Activated naive CD4-positive, alpha-beta T cell treated with anti-CD3 and anti-CD28 coated beads for 36 hours (primary cell): ENCODE measurements at regions not wholly inside any gene's neighbourhood (a gene's known extent, or its start where the extent isn't known, plus 50 kb on each side); places are given as distances from the start of the nearest gene placed in this dataset.

Experiments
- CTCF ChIA-PET: fragments of 350-600 bp; sonication (Branson Sonifier 250); formaldehyde crosslinking; loops from one replicate; lab custom pipeline; 2021; ENCODE audit warnings: antibody characterized with exemption; lab: Charles Lee
- DNase-seq: peaks from one replicate; pipeline ENCODE4 v3.0.0-alpha.2; 2020
- H3K27ac Mint-ChIP-seq: one replicate; pipeline ENCODE4 v1.8.0; 2021; ENCODE audit warnings: mild to moderate bottlenecking, mixed read lengths
- H3K27me3 Mint-ChIP-seq: one replicate; pipeline ENCODE4 v1.8.0; 2021; ENCODE audit warnings: low read depth, mixed read lengths
- H3K36me3 Mint-ChIP-seq: one replicate; pipeline ENCODE4 v1.8.0; 2021; ENCODE audit warnings: low read depth, mixed read lengths
- H3K4me1 Mint-ChIP-seq: one replicate; pipeline ENCODE4 v1.8.0; 2021; ENCODE audit warnings: low read depth, mixed read lengths
- H3K4me3 Mint-ChIP-seq: one replicate; pipeline ENCODE4 v1.8.0; 2021; ENCODE audit warnings: mild to moderate bottlenecking, moderate library complexity, mixed read lengths
- H3K9me3 Mint-ChIP-seq: one replicate; pipeline ENCODE4 v1.8.0; 2021; ENCODE audit warnings: mixed read lengths
- intact Hi-C: fragments of 100-400 bp; cut with micrococcal nuclease; formaldehyde crosslinking; loops from one replicate; pipeline ENCODE4 v1.15.1; 2023

GRCh38 chr7:85471740-85472139 lies 284.9 kb upstream of the SEMA3D start:
- Mint-ChIP-seq H3K27ac (no peak overlapping the region), H3K4me3 (no peak overlapping the region), H3K27me3 (no peaks in the 10 kb centered on the region), H3K36me3 (no peaks in the 10 kb centered on the region), H3K4me1 (no peaks in the 10 kb centered on the region), H3K9me3 (no peaks in the 10 kb centered on the region)
- intact Hi-C loops, result loop anchor here (5.0 kb wide), 1 partner anchor 1544 kb away; no protein-coding TSS in a partner anchor
- CTCF ChIA-PET, result no interaction called here
- no peak for DNase-seq

GRCh38 chr7:85471307-85471706 lies 284.5 kb upstream of the SEMA3D start:
- CTCF ChIA-PET, result no interaction called here
- Mint-ChIP-seq H3K4me3 (no peak overlapping the region), H3K27ac (no peak overlapping the region), H3K9me3 (no peaks in the 10 kb centered on the region), H3K36me3 (no peaks in the 10 kb centered on the region), H3K4me1 (no peaks in the 10 kb centered on the region), H3K27me3 (no peaks in the 10 kb centered on the region)
- DNase-seq, result no peak
- intact Hi-C loops, result loop anchor here (5.0 kb wide), 1 partner anchor 1544 kb away; no protein-coding TSS in a partner anchor

GRCh38 chr7:85469446-85470010 lies 282.7 kb upstream of the SEMA3D start:
- Mint-ChIP-seq H3K9me3 (no peaks in the 10 kb centered on the region), H3K27me3 (no peaks in the 10 kb centered on the region), H3K36me3 (no peaks in the 10 kb centered on the region), H3K27ac (no peak overlapping the region), H3K4me1 (no peaks in the 10 kb centered on the region), H3K4me3 (no peak overlapping the region)
- intact Hi-C loops, result loop anchor here (5.0 kb wide), 1 partner anchor 1542 kb away; no protein-coding TSS in a partner anchor
- no peak for DNase-seq
- CTCF ChIA-PET, result no interaction called here

DNA sequence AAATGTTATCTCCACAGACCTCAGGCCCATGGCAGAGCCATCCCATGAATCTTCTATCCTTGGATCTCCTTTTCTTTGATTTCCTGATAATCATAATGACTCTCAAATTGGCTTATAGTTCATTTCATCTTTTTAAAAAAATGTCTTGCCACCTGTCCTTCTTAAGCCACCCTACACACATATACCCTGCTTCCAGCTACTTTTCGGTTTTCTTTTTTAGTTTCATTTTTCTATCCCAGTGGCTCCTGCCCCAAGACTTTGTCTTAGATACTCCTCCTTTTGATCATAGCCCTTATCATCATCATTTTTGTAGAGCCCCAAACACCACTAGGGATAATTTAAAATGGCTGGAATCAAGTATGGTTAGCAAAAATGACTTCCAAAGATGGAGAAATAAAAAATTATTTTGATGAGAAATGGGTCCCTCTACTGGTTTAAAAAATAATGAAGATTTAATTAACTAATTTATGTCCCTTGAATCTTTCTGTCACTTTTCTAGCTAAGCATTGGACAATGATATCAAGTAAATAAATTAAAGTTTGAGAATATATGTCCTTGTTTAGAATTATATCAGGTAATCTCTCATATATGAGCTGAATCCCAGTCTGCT lies 277.3 kb upstream of the SEMA3D start:
- H3K27me3 Mint-ChIP-seq, result peaks cover 3% of the 10 kb centered on the region
- H3K4me3 Mint-ChIP-seq, result no peak overlapping the region
- DNase-seq, result no peak
- H3K9me3 Mint-ChIP-seq, result no peaks in the 10 kb centered on the region
- no peaks in the 10 kb centered on the region for H3K4me1 Mint-ChIP-seq
- intact Hi-C loops, result loop anchor here (2.0 kb wide), 1 partner anchor 423 kb away; no protein-coding TSS in a partner anchor
- H3K36me3 Mint-ChIP-seq, result no peaks in the 10 kb centered on the region
- H3K27ac Mint-ChIP-seq, result no peak overlapping the region
- CTCF ChIA-PET, result interaction anchor here (1.0 kb wide), 1 partner anchor 206 kb away, joined by 3 read pairs; no protein-coding TSS in a partner anchor

GRCh38 chr7:85462671-85463070 lies 275.8 kb upstream of the SEMA3D start:
- H3K36me3 Mint-ChIP-seq, result no peaks in the 10 kb centered on the region
- H3K4me1 Mint-ChIP-seq, result no peaks in the 10 kb centered on the region
- H3K9me3 Mint-ChIP-seq, result no peaks in the 10 kb centered on the region
- H3K4me3 Mint-ChIP-seq, result no peak overlapping the region
- no peak for DNase-seq
- H3K27me3 Mint-ChIP-seq, result peaks cover 3% of the 10 kb centered on the region
- CTCF ChIA-PET, result no interaction called here
- no peak overlapping the region for H3K27ac Mint-ChIP-seq
- intact Hi-C loops, result no loop called here

DNA sequence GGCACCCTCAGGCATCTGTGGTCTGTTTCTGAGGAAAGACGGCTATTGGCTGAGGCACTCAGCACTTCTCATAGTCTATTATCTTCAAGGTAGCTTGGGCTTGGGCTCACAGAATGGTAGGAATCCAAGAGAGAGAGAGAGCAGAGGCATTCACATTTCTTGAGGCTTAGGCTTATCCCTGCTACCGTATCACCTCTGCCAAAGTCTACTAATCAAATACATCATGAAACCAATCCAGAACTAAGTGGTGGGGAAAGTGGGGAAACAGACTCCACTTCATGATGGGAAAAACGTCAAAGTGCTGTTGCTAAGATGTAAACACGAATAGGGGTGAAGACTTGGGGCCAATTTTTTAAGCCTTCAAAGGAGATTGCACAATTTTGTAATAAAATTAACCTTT lies 271.1 kb upstream of the SEMA3D start:
- CTCF ChIA-PET, result no interaction called here
- Mint-ChIP-seq H3K27me3 (no peaks in the 10 kb centered on the region), H3K4me1 (no peaks in the 10 kb centered on the region), H3K9me3 (no peaks in the 10 kb centered on the region), H3K4me3 (no peak overlapping the region), H3K27ac (no peak overlapping the region), H3K36me3 (no peaks in the 10 kb centered on the region)
- intact Hi-C loops, result no loop called here
- no peak for DNase-seq

GRCh38 chr7:85456254-85456653 lies 269.4 kb upstream of the SEMA3D start:
- CTCF ChIA-PET, result no interaction called here
- no peaks in the 10 kb centered on the region for H3K9me3 Mint-ChIP-seq

GRCh38 chr7:85454904-85455303 lies 268.0 kb upstream of the SEMA3D start:
- no peaks in the 10 kb centered on the region for H3K4me1 Mint-ChIP-seq
- no peak for DNase-seq
- H3K27ac Mint-ChIP-seq, result no peak overlapping the region
- H3K9me3 Mint-ChIP-seq, result no peaks in the 10 kb centered on the region
- CTCF ChIA-PET, result no interaction called here
- H3K27me3 Mint-ChIP-seq, result no peaks in the 10 kb centered on the region
- no peaks in the 10 kb centered on the region for H3K36me3 Mint-ChIP-seq
- intact Hi-C loops, result no loop called here
- H3K4me3 Mint-ChIP-seq, result no peak overlapping the region

More at GRCh38 chr7:85456254-85456653, 269.4 kb upstream of the SEMA3D start:
- Mint-ChIP-seq H3K36me3 (no peaks in the 10 kb centered on the region), H3K27me3 (no peaks in the 10 kb centered on the region), H3K4me1 (no peaks in the 10 kb centered on the region), H3K4me3 (no peak overlapping the region), H3K27ac (no peak overlapping the region)
- DNase-seq, result no peak
- intact Hi-C loops, result no loop called here

GRCh38 chr7:85452674-85453073 lies 265.8 kb upstream of the SEMA3D start:
- CTCF ChIA-PET, result no interaction called here
- H3K4me1 Mint-ChIP-seq, result no peaks in the 10 kb centered on the region
- H3K27ac Mint-ChIP-seq, result no peak overlapping the region
- no peaks in the 10 kb centered on the region for H3K36me3 Mint-ChIP-seq
- no peak for DNase-seq
- H3K9me3 Mint-ChIP-seq, result no peaks in the 10 kb centered on the region
- intact Hi-C loops, result no loop called here
- no peak overlapping the region for H3K4me3 Mint-ChIP-seq
- H3K27me3 Mint-ChIP-seq, result peaks cover 3% of the 10 kb centered on the region

DNA sequence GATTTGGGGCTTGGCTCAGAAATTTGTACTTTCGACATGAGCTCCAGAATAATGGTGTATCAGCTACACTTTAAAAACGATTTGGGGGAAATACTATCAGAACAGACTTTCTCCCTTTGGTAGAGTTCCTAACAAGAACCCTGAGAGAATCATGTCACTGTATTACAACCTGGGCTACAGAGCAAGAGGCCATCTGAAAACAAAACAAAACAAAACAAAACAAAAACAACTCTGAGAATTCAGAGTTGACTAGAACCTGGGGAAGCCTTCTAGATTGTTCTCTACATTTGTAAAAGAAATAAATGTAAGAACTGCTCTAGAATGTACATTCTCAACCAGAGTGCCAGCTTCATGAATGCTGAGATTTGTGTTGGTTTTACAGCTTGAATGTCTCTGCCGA lies 262.6 kb upstream of the SEMA3D start:
- Mint-ChIP-seq H3K4me3 (no peak overlapping the region), H3K4me1 (no peaks in the 10 kb centered on the region), H3K36me3 (no peaks in the 10 kb centered on the region), H3K9me3 (no peaks in the 10 kb centered on the region), H3K27me3 (peaks cover 3% of the 10 kb centered on the region), H3K27ac (no peak overlapping the region)
- DNase-seq, result no peak
- CTCF ChIA-PET, result no interaction called here
- intact Hi-C loops, result no loop called here

- CTCF ChIA-PET, result no interaction called here
- H3K4me1 Mint-ChIP-seq, result no peaks in the 10 kb centered on the region
- H3K27ac Mint-ChIP-seq, result no peak overlapping the region
- H3K9me3 Mint-ChIP-seq, result no peaks in the 10 kb centered on the region
- no peaks in the 10 kb centered on the region for H3K36me3 Mint-ChIP-seq
- peaks cover 3% of the 10 kb centered on the region for H3K27me3 Mint-ChIP-seq
- intact Hi-C loops, result no loop called here
- H3K4me3 Mint-ChIP-seq, result no peak overlapping the region
- DNase-seq, result no peak
Observed at GRCh38 chr7:85447004-85447403, 260.1 kb upstream of the SEMA3D start.

DNA sequence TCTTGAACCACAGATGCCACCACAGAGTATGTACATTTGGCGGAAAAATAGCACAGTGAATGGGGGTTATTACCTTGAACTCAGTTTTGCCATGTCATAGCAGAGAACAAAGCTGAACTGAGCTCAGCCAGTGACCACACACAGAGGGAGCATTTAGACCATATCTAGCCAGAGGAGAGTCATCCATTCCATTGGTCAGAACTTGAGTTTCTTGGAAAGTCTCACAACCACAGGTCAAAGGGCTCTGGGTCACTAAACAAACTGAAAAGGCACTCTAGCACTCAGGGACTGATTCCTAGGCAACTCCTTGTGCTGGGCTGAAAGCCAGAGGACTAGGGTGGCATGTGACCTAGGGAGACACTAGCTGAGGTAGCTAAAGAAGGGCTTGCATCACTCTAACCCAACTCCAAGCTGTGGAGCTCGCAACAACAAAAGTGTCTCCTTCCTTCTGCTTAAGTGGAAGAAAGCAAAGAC lies 239.7 kb upstream of the SEMA3D start:
- no peak for DNase-seq
- Mint-ChIP-seq H3K36me3 (no peaks in the 10 kb centered on the region), H3K4me3 (no peak overlapping the region), H3K27me3 (no peaks in the 10 kb centered on the region), H3K27ac (no peak overlapping the region), H3K4me1 (no peaks in the 10 kb centered on the region), H3K9me3 (no peaks in the 10 kb centered on the region)
- CTCF ChIA-PET, result no interaction called here
- intact Hi-C loops, result no loop called here

- no peaks in the 10 kb centered on the region for H3K9me3 Mint-ChIP-seq
- intact Hi-C loops, result no loop called here
- CTCF ChIA-PET, result no interaction called here
- no peak for DNase-seq
- H3K27ac Mint-ChIP-seq, result no peak overlapping the region
- H3K27me3 Mint-ChIP-seq, result no peaks in the 10 kb centered on the region
- no peaks in the 10 kb centered on the region for H3K36me3 Mint-ChIP-seq
- no peak overlapping the region for H3K4me3 Mint-ChIP-seq
- no peaks in the 10 kb centered on the region for H3K4me1 Mint-ChIP-seq
Observed at GRCh38 chr7:85424298-85424697, 237.4 kb upstream of the SEMA3D start.
